Muscle layer of colon (tissue), 2 donors: ENCODE measurements at regions not wholly inside any gene's neighbourhood (a gene's known extent, or its start where the extent isn't known, plus 50 kb on each side); places are given as distances from the start of the nearest gene placed in this dataset.

Source experiments
- H3K27ac ChIP-seq: one replicate; pipeline ENCODE4 v1.7.0; 2013; ENCODE audit warnings: low read depth, mild to moderate bottlenecking, low read length, moderate library complexity
- H3K27me3 ChIP-seq, 2 donors: one replicate each; pipeline ENCODE4 v1.7.0; 2013; ENCODE audit warnings: low read length in 2 of 2, mild to moderate bottlenecking in 2 of 2; ENCODE audit not compliant: insufficient read depth in 2 of 2, control insufficient read depth in 1 of 2
- H3K36me3 ChIP-seq: one replicate; pipeline ENCODE4 v1.7.0; 2013; ENCODE audit warnings: mild to moderate bottlenecking, low read length; ENCODE audit not compliant: insufficient read depth
- H3K4me1 ChIP-seq: one replicate; pipeline ENCODE4 v1.7.0; 2013; ENCODE audit warnings: mild to moderate bottlenecking, low read length; ENCODE audit not compliant: insufficient read depth
- H3K4me3 ChIP-seq, 2 donors: one replicate each; pipeline ENCODE4 v1.7.0; 2013; ENCODE audit warnings: low read length in 2 of 2, low read depth in 1 of 2, mild to moderate bottlenecking in 1 of 2, moderate library complexity in 1 of 2
- H3K9ac ChIP-seq: one replicate; pipeline ENCODE4 v1.7.0; 2013; ENCODE audit warnings: low read length
- H3K9me3 ChIP-seq: one replicate; pipeline ENCODE4 v1.7.0; 2013; ENCODE audit warnings: mild to moderate bottlenecking, low read length
- donor health status: abdominal sarcoma.
- donor health status: Adenocarcinoma of cecum.

GRCh38 chr7:22654831-22655230 is 72.2 kb upstream of the IL6 start:
- Histone ChIP-seq H3K27ac (no peak overlapping the region), H3K4me1 (no peaks in the 10 kb centered on the region), H3K4me3 (no peak overlapping the region), H3K9ac (no peak overlapping the region), H3K27me3 (no peaks in the 10 kb centered on the region), H3K9me3 (no peaks in the 10 kb centered on the region), H3K36me3 (no peaks in the 10 kb centered on the region)

- Histone ChIP-seq H3K27ac (no peak overlapping the region), H3K9me3 (no peaks in the 10 kb centered on the region), H3K27me3 (no peaks in the 10 kb centered on the region), H3K9ac (no peak overlapping the region), H3K4me3 (no peak overlapping the region), H3K4me1 (no peaks in the 10 kb centered on the region), H3K36me3 (no peaks in the 10 kb centered on the region)
These were observed 73.0 kb upstream of the IL6 start for GRCh38 chr7:22653951-22654350.

- peaks cover 5% of the 10 kb centered on the region for H3K9me3 ChIP-seq
- H3K4me1 ChIP-seq, result no peaks in the 10 kb centered on the region
- H3K36me3 ChIP-seq, result no peaks in the 10 kb centered on the region
- H3K27me3 ChIP-seq, result no peaks in the 10 kb centered on the region
- no peak overlapping the region for H3K9ac ChIP-seq
- H3K27ac ChIP-seq, result no peak overlapping the region
- H3K4me3 ChIP-seq, result no peak overlapping the region
These were observed 75.3 kb upstream of the IL6 start for GRCh38 chr7:22651534-22652243.

DNA sequence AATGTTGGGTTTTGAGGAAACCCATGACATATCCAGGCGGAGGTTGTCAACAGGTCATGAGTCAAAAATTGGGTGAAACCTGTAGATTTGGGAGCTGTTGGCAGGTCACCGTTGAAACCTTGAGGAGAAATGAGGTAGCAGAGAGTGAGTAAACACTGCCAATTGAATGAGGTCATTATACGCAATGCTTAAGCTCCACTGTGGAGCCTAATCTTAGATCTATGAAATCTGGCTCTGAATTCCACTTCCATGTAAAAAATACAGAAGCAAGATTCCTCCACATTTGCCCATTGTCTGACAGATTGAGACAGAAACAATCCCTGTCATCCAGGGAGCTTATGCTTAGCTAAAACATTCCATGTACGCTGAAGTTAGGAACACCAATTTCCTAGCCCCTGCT is 76.0 kb upstream of the IL6 start:
- no peaks in the 10 kb centered on the region for H3K36me3 ChIP-seq
- no peak overlapping the region for H3K4me3 ChIP-seq
- no peaks in the 10 kb centered on the region for H3K4me1 ChIP-seq
- H3K9me3 ChIP-seq, result peaks cover 11% of the 10 kb centered on the region
- H3K9ac ChIP-seq, result no peak overlapping the region
- H3K27ac ChIP-seq, result no peak overlapping the region
- no peaks in the 10 kb centered on the region for H3K27me3 ChIP-seq

DNA sequence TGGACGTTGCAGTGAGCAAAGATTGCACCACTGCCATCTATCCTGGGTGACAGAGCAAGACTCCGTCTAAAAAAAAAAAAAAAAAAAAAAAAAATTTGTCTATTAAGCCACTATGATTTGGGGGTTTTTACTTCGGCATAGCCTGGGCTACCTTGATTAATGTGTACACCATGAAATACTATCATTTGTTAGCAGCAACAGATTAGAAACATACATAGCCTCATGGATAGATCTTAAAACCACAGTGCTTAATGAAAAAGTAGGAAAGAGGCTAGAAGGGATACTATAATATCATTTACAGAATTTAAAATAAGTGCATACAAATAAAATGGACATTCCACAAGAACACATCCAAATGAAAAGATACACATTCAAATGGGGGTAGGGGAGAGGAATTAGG is 77.3 kb upstream of the IL6 start:
- no peak overlapping the region for H3K9ac ChIP-seq
- no peaks in the 10 kb centered on the region for H3K4me1 ChIP-seq
- H3K4me3 ChIP-seq, result no peak overlapping the region
- peaks cover 20% of the 10 kb centered on the region for H3K9me3 ChIP-seq
- H3K27ac ChIP-seq, result no peak overlapping the region
- H3K27me3 ChIP-seq, result no peaks in the 10 kb centered on the region
- H3K36me3 ChIP-seq, result no peaks in the 10 kb centered on the region

DNA sequence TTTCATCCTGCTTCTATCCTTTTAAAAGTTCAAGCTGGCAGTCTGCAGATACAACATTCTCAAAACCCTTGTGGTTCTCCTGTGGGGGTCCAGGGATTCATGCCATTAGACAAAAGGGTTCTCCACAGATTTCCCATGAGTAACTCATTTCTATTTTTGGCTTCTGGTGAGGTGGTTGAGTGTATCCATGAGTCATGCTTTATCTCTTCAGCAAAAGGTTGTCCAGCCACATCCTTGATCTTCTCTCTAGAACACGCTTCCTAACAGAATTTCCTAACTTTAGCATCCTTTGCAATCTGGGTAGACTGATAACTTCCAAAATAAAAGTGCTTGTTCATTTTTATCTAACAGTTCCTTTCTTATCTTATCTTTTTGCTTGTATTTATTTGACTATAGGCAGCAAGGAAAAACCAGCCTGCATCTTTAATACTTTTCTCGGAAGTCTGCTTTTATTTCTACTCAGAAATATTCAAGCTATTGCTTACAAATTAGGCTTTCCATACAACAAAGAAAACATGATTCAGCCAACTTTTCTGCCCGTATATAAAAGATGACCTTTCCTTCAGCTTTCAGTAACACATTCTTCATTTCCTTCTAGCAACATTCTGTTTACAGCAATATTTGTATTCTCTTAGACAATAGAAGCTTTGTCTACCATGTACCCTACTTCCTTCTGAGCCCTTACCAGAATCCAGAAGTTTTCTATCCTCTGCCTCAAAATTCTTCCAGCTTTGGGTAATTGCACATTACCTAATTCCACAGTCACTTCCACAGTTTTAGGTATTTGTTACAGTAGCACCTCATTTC is 79.3 kb upstream of the IL6 start:
- H3K9ac ChIP-seq, result no peak overlapping the region

GRCh38 chr7:22645418-22646181 is 81.4 kb upstream of the IL6 start:
- no peaks in the 10 kb centered on the region for H3K27me3 ChIP-seq
- no peak overlapping the region for H3K9ac ChIP-seq
- H3K4me3 ChIP-seq, result no peak overlapping the region
- no peaks in the 10 kb centered on the region for H3K4me1 ChIP-seq
- H3K36me3 ChIP-seq, result no peaks in the 10 kb centered on the region
- H3K9me3 ChIP-seq, result peaks cover 20% of the 10 kb centered on the region
- no peak overlapping the region for H3K27ac ChIP-seq

More for the DNA sequence above, 79.3 kb upstream of the IL6 start:
- no peak overlapping the region for H3K4me3 ChIP-seq
- no peaks in the 10 kb centered on the region for H3K27me3 ChIP-seq
- H3K9me3 ChIP-seq, result peaks cover 20% of the 10 kb centered on the region
- no peaks in the 10 kb centered on the region for H3K36me3 ChIP-seq
- no peak overlapping the region for H3K27ac ChIP-seq
- H3K4me1 ChIP-seq, result no peaks in the 10 kb centered on the region

DNA sequence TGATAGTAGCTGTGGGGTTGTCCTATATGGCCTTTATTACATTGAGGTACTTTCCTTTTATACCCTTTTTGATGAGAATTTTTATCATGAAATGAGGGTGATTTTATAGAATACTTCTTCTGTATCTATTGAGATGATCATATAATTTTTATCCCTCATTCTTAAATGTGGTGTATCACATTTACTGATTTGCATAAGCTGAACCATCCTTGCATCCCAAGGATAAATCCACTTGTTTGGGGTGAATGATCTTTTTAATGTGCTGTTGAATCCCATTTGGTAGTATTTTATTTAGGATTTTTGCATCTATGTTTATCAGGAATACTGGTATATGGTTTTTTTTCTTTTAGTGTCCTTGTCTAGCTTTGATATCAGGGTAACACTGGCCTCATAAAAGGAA is 84.5 kb upstream of the IL6 start:
- no peaks in the 10 kb centered on the region for H3K36me3 ChIP-seq
- no peaks in the 10 kb centered on the region for H3K4me1 ChIP-seq
- H3K27ac ChIP-seq, result no peak overlapping the region
- H3K27me3 ChIP-seq, result no peaks in the 10 kb centered on the region
- H3K9ac ChIP-seq, result no peak overlapping the region
- no peak overlapping the region for H3K4me3 ChIP-seq
- H3K9me3 ChIP-seq, result peaks cover 20% of the 10 kb centered on the region

DNA sequence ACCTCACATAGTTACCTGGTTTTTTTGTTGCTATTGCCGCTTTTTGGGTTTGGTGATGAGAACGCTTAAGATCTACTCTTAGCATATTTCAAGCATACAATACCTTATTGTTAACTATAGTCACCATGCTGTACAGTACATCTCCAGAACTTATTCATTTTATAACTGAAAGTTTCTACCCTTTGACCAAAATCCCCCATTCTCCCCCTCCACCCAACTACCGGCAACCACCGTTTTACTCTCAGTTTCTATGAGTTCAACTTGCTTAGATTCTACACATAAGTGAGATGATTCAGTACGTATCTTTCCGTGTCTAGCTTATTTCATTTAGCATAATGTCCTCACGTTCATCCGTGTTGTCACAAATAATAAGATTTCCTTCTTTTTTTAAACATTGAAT is 86.7 kb upstream of the IL6 start:
- H3K4me3 ChIP-seq, result no peak overlapping the region
- H3K36me3 ChIP-seq, result no peaks in the 10 kb centered on the region
- H3K9me3 ChIP-seq, result peaks cover under 1% of the 10 kb centered on the region
- H3K9ac ChIP-seq, result no peak overlapping the region
- H3K27me3 ChIP-seq, result no peaks in the 10 kb centered on the region
- no peak overlapping the region for H3K27ac ChIP-seq
- no peaks in the 10 kb centered on the region for H3K4me1 ChIP-seq

DNA sequence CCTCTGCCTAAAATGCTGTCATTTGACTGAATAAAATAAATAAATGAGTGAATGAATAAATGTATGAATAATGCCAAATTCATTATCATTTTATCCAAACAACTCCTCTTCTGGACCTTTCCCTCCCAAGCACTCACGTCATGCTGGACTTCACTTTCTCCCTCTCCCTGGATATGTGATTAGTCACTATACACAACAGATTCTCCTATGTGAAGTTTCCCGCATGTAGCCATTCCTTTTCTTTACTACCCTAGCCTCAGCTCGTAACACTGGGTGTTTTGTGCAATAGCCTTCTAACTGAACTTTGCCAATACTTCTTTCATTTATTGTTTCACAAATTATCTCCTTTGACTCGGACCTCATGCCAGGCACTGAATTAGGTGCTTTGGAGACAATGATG is 87.6 kb upstream of the IL6 start:
- H3K4me3 ChIP-seq, result no peak overlapping the region
- H3K4me1 ChIP-seq, result no peaks in the 10 kb centered on the region
- H3K9me3 ChIP-seq, result no peaks in the 10 kb centered on the region
- H3K9ac ChIP-seq, result no peak overlapping the region
- no peak overlapping the region for H3K27ac ChIP-seq
- H3K27me3 ChIP-seq, result no peaks in the 10 kb centered on the region
- H3K36me3 ChIP-seq, result no peaks in the 10 kb centered on the region

DNA sequence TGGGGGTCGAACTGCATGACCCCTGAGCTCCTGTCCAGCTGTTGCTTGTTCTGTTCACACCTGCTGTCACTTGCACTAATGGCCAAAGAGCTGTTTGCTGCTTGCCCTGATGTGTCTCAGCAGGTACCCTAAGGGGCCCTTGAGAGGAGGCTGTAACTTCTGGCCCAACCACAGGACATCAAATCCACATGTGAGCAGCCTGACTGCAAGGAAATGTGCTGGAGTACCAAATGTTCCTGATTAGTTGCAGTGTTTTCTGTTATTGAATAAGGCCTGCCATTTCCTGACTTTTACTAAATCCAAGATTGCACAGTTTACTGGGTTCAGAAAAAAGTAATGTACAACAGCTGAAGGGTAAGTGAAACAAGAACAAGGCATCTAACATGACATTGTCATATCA is 91.7 kb upstream of the IL6 start:
- Histone ChIP-seq H3K9me3 (no peaks in the 10 kb centered on the region), H3K4me1 (peaks cover 4% of the 10 kb centered on the region), H3K36me3 (no peaks in the 10 kb centered on the region), H3K9ac (no peak overlapping the region), H3K4me3 (no peak overlapping the region), H3K27me3 (no peaks in the 10 kb centered on the region), H3K27ac (no peak overlapping the region)
